Stomach smooth muscle (tissue), 2 donors: ENCODE measurements at regions not wholly inside any gene's neighbourhood (a gene's known extent, or its start where the extent isn't known, plus 50 kb on each side); places are given as distances from the start of the nearest gene placed in this dataset.

Experiments used
- H3K27ac ChIP-seq: one replicate; pipeline ENCODE4 v1.7.0; 2013; ENCODE audit warnings: mild to moderate bottlenecking, low read length, inconsistent platforms
- H3K27me3 ChIP-seq, 2 donors: one replicate each; pipeline ENCODE4 v1.7.0; 2013; ENCODE audit warnings: low read length in 2 of 2; ENCODE audit not compliant: insufficient read depth in 2 of 2, control insufficient read depth in 1 of 2
- H3K36me3 ChIP-seq, 2 donors: one replicate each; pipeline ENCODE4 v1.7.0; 2013; ENCODE audit warnings: low read length in 2 of 2; ENCODE audit not compliant: control insufficient read depth in 2 of 2, insufficient read depth in 2 of 2
- H3K4me1 ChIP-seq: one replicate; pipeline ENCODE4 v1.7.0; 2013; ENCODE audit warnings: low read length; ENCODE audit not compliant: control insufficient read depth, insufficient read depth
- H3K4me3 ChIP-seq, 2 donors: one replicate each; pipeline ENCODE4 v1.7.0; 2013; ENCODE audit warnings: low read length in 2 of 2
- H3K9ac ChIP-seq, 2 donors: one replicate each; pipeline ENCODE4 v1.7.0; 2013; ENCODE audit warnings: low read length in 2 of 2, mild to moderate bottlenecking in 1 of 2
- H3K9me3 ChIP-seq, 2 donors: one replicate each; pipeline ENCODE4 v1.7.0; 2013; ENCODE audit warnings: low read length in 2 of 2; ENCODE audit not compliant: control insufficient read depth in 2 of 2
- donor health status: healthy.
- donor health status: Pancreatic carcinoma.

GRCh38 chr7:108686494-108686893, 116.8 kb downstream of the DNAJB9 start:
- H3K4me1 ChIP-seq = no peaks in the 10 kb centered on the region
- no peak overlapping the region for H3K4me3 ChIP-seq
- no peak overlapping the region for H3K27ac ChIP-seq

GRCh38 chr7:108697254-108697653, 127.6 kb downstream of the DNAJB9 start:
- Histone ChIP-seq H3K9me3 (no peaks in the 10 kb centered on the region), H3K27ac (no peak overlapping the region), H3K4me1 (no peaks in the 10 kb centered on the region), H3K36me3 (no peaks in the 10 kb centered on the region), H3K9ac (no peak overlapping the region), H3K27me3 (no peaks in the 10 kb centered on the region), H3K4me3 (no peak overlapping the region)

More at GRCh38 chr7:108686494-108686893, 116.8 kb downstream of the DNAJB9 start:
- Histone ChIP-seq H3K9ac (no peak overlapping the region), H3K9me3 (no peaks in the 10 kb centered on the region), H3K36me3 (no peaks in the 10 kb centered on the region), H3K27me3 (no peaks in the 10 kb centered on the region)

- Histone ChIP-seq H3K4me3 (no peak overlapping the region), H3K36me3 (no peaks in the 10 kb centered on the region), H3K9ac (no peak overlapping the region), H3K9me3 (peaks cover 0 to 2% of the 10 kb centered on the region in 2 donors), H3K27ac (no peak overlapping the region), H3K27me3 (no peaks in the 10 kb centered on the region), H3K4me1 (no peaks in the 10 kb centered on the region)
These were observed 141.9 kb downstream of the DNAJB9 start for GRCh38 chr7:108711611-108712010.

GRCh38 chr7:108716783-108717182, 147.1 kb downstream of the DNAJB9 start:
- Histone ChIP-seq H3K36me3 (no peaks in the 10 kb centered on the region), H3K27me3 (no peaks in the 10 kb centered on the region), H3K9ac (no peak overlapping the region), H3K4me3 (no peak overlapping the region), H3K27ac (no peak overlapping the region), H3K9me3 (peaks cover 0 to 2% of the 10 kb centered on the region in 2 donors), H3K4me1 (no peaks in the 10 kb centered on the region)

- H3K9ac ChIP-seq = no peak overlapping the region
- H3K4me1 ChIP-seq = no peaks in the 10 kb centered on the region
- no peaks in the 10 kb centered on the region for H3K36me3 ChIP-seq
- no peak overlapping the region for H3K4me3 ChIP-seq
- H3K27me3 ChIP-seq = no peaks in the 10 kb centered on the region
- peaks cover 0 to 2% of the 10 kb centered on the region in 2 donors for H3K9me3 ChIP-seq
- no peak overlapping the region for H3K27ac ChIP-seq
These were observed 148.1 kb downstream of the DNAJB9 start for GRCh38 chr7:108717781-108718180.

GRCh38 chr7:108719631-108720030, 150.0 kb downstream of the DNAJB9 start:
- H3K27ac ChIP-seq = no peak overlapping the region
- H3K4me1 ChIP-seq = no peaks in the 10 kb centered on the region
- H3K36me3 ChIP-seq = no peaks in the 10 kb centered on the region
- H3K4me3 ChIP-seq = no peak overlapping the region
- H3K9ac ChIP-seq = no peak overlapping the region
- H3K27me3 ChIP-seq = no peaks in the 10 kb centered on the region
- H3K9me3 ChIP-seq = peaks cover 0 to 2% of the 10 kb centered on the region in 2 donors

- H3K27me3 ChIP-seq = no peaks in the 10 kb centered on the region
- H3K9ac ChIP-seq = no peak overlapping the region
- H3K4me1 ChIP-seq = no peaks in the 10 kb centered on the region
- no peaks in the 10 kb centered on the region for H3K36me3 ChIP-seq
- H3K4me3 ChIP-seq = no peak overlapping the region
- no peak overlapping the region for H3K27ac ChIP-seq
- no peaks in the 10 kb centered on the region for H3K9me3 ChIP-seq
These were observed 152.9 kb downstream of the DNAJB9 start for GRCh38 chr7:108722561-108722960.

- H3K36me3 ChIP-seq = no peaks in the 10 kb centered on the region
- H3K4me3 ChIP-seq = no peak overlapping the region
- H3K27ac ChIP-seq = no peak overlapping the region
- H3K27me3 ChIP-seq = no peaks in the 10 kb centered on the region
- no peak overlapping the region for H3K9ac ChIP-seq
- no peaks in the 10 kb centered on the region for H3K9me3 ChIP-seq
- H3K4me1 ChIP-seq = no peaks in the 10 kb centered on the region
These were observed 153.7 kb downstream of the DNAJB9 start for GRCh38 chr7:108723381-108723814.

- Histone ChIP-seq H3K9me3 (no peaks in the 10 kb centered on the region), H3K9ac (no peak overlapping the region), H3K4me1 (no peaks in the 10 kb centered on the region)
These were observed 154.8 kb downstream of the DNAJB9 start for GRCh38 chr7:108724251-108725100.

GRCh38 chr7:108735814-108736213, 166.1 kb downstream of the DNAJB9 start:
- no peak overlapping the region for H3K4me3 ChIP-seq
- H3K9ac ChIP-seq = no peak overlapping the region
- H3K27me3 ChIP-seq = no peaks in the 10 kb centered on the region
- no peaks in the 10 kb centered on the region for H3K9me3 ChIP-seq
- H3K36me3 ChIP-seq = no peaks in the 10 kb centered on the region
- H3K27ac ChIP-seq = no peak overlapping the region
- H3K4me1 ChIP-seq = no peaks in the 10 kb centered on the region

More at GRCh38 chr7:108724251-108725100, 154.8 kb downstream of the DNAJB9 start:
- Histone ChIP-seq H3K27ac (no peak overlapping the region), H3K4me3 (no peak overlapping the region), H3K27me3 (no peaks in the 10 kb centered on the region), H3K36me3 (no peaks in the 10 kb centered on the region)

- no peaks in the 10 kb centered on the region for H3K9me3 ChIP-seq
- no peak overlapping the region for H3K9ac ChIP-seq
- H3K27me3 ChIP-seq = no peaks in the 10 kb centered on the region
- H3K27ac ChIP-seq = no peak overlapping the region
- H3K4me1 ChIP-seq = no peaks in the 10 kb centered on the region
- H3K36me3 ChIP-seq = no peaks in the 10 kb centered on the region
- H3K4me3 ChIP-seq = no peak overlapping the region
These were observed 166.7 kb downstream of the DNAJB9 start for GRCh38 chr7:108736221-108736891.
